ENCODE measurements at regions not wholly inside any gene's neighbourhood (a gene's known extent, or its start where the extent isn't known, plus 50 kb on each side); places are given as distances from the start of the nearest gene placed in this dataset.

GRCh38 chr11:113591117-113591516 lies 115.0 kb downstream of the TMPRSS5 start:
- TF ChIP-seq, protein P1, sequence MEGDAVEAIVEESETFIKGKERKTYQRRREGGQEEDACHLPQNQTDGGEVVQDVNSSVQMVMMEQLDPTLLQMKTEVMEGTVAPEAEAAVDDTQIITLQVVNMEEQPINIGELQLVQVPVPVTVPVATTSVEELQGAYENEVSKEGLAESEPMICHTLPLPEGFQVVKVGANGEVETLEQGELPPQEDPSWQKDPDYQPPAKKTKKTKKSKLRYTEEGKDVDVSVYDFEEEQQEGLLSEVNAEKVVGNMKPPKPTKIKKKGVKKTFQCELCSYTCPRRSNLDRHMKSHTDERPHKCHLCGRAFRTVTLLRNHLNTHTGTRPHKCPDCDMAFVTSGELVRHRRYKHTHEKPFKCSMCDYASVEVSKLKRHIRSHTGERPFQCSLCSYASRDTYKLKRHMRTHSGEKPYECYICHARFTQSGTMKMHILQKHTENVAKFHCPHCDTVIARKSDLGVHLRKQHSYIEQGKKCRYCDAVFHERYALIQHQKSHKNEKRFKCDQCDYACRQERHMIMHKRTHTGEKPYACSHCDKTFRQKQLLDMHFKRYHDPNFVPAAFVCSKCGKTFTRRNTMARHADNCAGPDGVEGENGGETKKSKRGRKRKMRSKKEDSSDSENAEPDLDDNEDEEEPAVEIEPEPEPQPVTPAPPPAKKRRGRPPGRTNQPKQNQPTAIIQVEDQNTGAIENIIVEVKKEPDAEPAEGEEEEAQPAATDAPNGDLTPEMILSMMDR (conservative IDR thresholded peaks at IDR 0.05; ENCODE audit: low read length), result no peak
- no peak for TF ChIP-seq EZH2phosphoT487 (IDR thresholded peaks at IDR 0.05; ENCODE audit: borderline replicate concordance, low read depth, low read length)

Measured in OCI-LY7 (cell line).